Ishikawa (cell line): ENCODE measurements at regions not wholly inside any gene's neighbourhood (a gene's known extent, or its start where the extent isn't known, plus 50 kb on each side); places are given as distances from the start of the nearest gene placed in this dataset.

Source experiments
- CEBPB ChIP-seq: IDR thresholded peaks from 2 replicates; pipeline ENCODE4 v1.6.1; 2012
- CREB1 ChIP-seq: IDR thresholded peaks from 2 replicates; pipeline ENCODE4 v1.6.1; 2012; ENCODE audit warnings: low read depth
- EP300 ChIP-seq: IDR thresholded peaks from 2 replicates; pipeline ENCODE4 v1.6.1; 2012; ENCODE audit warnings: borderline replicate concordance
- MAX ChIP-seq: IDR thresholded peaks from 2 replicates; pipeline ENCODE4 v1.6.1; 2012
- NFIC ChIP-seq: IDR thresholded peaks from 2 replicates; pipeline ENCODE4 v1.6.1; 2012
- RAD21 ChIP-seq: IDR thresholded peaks from 2 replicates; pipeline ENCODE4 v1.6.1; 2012; ENCODE audit warnings: low read depth
- REST ChIP-seq: IDR thresholded peaks from 2 replicates; pipeline ENCODE4 v1.6.1; 2012; ENCODE audit warnings: low read depth, mild to moderate bottlenecking
- TCF12 ChIP-seq: IDR thresholded peaks from 2 replicates; pipeline ENCODE4 v1.6.1; 2012; ENCODE audit warnings: low read depth
- YY1 ChIP-seq: IDR thresholded peaks from 2 replicates; pipeline ENCODE4 v1.6.1; 2012; ENCODE audit warnings: low read depth
- ZBTB7A ChIP-seq: IDR thresholded peaks from 2 replicates; pipeline ENCODE4 v1.6.1; 2012; ENCODE audit warnings: low read depth
- TF ChIP-seq, protein P1 (sequence below): IDR thresholded peaks from 2 replicates; pipeline ENCODE4 v1.6.1; 2012

GRCh38 chr13:47503475-47503874 is 497.6 kb downstream of the SUCLA2 start:
- TF ChIP-seq CEBPB (peak; percentile 79), EP300 (peak; percentile 12; the same call in 1 of the 2 replicates), TCF12 (peak; percentile 28; the same call in 1 of the 2 replicates), ZBTB7A (no peak), YY1 (no peak), MAX (no peak), RAD21 (no peak), NFIC (peak; percentile 76), REST (no peak), CREB1 (no peak)
- TF ChIP-seq, protein P1, sequence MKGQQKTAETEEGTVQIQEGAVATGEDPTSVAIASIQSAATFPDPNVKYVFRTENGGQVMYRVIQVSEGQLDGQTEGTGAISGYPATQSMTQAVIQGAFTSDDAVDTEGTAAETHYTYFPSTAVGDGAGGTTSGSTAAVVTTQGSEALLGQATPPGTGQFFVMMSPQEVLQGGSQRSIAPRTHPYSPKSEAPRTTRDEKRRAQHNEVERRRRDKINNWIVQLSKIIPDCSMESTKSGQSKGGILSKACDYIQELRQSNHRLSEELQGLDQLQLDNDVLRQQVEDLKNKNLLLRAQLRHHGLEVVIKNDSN: no peak
